Pons (tissue), 1 donor: ENCODE measurements at regions not wholly inside any gene's neighbourhood (a gene's known extent, or its start where the extent isn't known, plus 50 kb on each side); places are given as distances from the start of the nearest gene placed in this dataset.
"Not testable (repeated sequence)": the region's sequence is repeated elsewhere in the genome, so short reads cannot be mapped to it uniquely, and the experiment has no call there.

Experiments
- DNase-seq: peaks from one replicate; pipeline ENCODE4 v3.0.0-alpha.2; 2016; ENCODE audit warnings: low spot score

DNA sequence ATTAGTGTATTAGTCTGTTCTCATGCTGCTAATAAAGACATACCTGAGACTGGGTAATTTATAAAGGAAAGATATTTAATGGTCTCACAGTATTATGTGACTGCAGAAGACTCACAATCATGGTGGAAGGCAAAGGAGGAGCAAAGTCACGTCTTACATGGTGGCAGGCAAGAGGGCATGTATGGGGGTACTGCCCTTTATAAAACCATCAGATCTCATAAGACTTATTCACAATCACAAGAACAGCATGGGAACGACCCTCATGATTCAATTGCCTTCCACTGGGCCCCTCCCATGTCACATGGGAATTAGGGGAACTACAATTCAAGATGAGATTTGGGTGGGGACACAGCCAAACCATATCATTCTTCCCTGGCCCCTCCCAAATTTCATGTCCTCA, 52.7 kb upstream of the ST3GAL5 start:
- not testable (repeated sequence) for DNase-seq

DNA sequence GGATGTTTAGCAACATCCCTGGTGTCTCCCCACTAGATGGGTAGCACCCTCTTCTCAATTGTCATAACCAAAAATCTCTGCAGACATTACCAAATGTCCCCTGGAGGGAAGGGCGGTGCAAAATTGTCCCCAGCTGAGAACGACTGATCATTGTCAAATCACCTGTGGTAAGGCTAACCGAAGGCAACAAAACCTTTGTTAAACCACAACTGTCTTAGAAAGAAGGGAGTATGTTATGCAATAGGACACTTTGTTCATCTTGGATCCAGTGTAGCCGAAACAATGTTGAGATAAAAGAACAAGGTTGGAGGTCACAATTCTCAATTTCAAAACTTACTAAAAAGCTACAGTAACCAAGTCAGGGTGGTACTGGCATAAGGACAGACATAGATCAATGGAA, 50.3 kb upstream of the ST3GAL5 start:
- no peak for DNase-seq
